Lower lobe of right lung (tissue), 2 donors: ENCODE measurements at regions not wholly inside any gene's neighbourhood (a gene's known extent, or its start where the extent isn't known, plus 50 kb on each side); places are given as distances from the start of the nearest gene placed in this dataset.
"Not testable (repeated sequence)": the region's sequence is repeated elsewhere in the genome, so short reads cannot be mapped to it uniquely, and the experiment has no call there.

Source experiments
- ATAC-seq, 2 donors: fragments of 200-7000 bp; cut with Tn5 transposase; one replicate each; pipeline ENCODE4 v1.9.1; 2020 to 2022; ENCODE audit warnings: mild to moderate bottlenecking in 2 of 2, moderate library complexity in 2 of 2
- DNase-seq: peaks from one replicate; pipeline ENCODE4 v3.0.0-alpha.2; 2020
- H3K27ac ChIP-seq: fragments of 200-600 bp; one replicate; pipeline ENCODE4 v1.8.0; 2022
- H3K27me3 ChIP-seq: fragments of 200-600 bp; one replicate; pipeline ENCODE4 v1.8.0; 2022; ENCODE audit warnings: low read depth
- H3K36me3 ChIP-seq: fragments of 200-600 bp; one replicate; pipeline ENCODE4 v1.8.0; 2022; ENCODE audit warnings: mild to moderate bottlenecking
- H3K4me1 ChIP-seq: fragments of 200-600 bp; one replicate; pipeline ENCODE4 v1.8.0; 2022
- H3K4me3 ChIP-seq: fragments of 200-600 bp; one replicate; pipeline ENCODE4 v1.8.0; 2022; ENCODE audit warnings: mild to moderate bottlenecking
- H3K9me3 ChIP-seq: fragments of 200-600 bp; one replicate; pipeline ENCODE4 v1.8.0; 2022
- CTCF ChIP-seq: fragments of 200-600 bp; IDR thresholded peaks from one replicate; pipeline ENCODE4 v1.8.0; 2022; ENCODE audit warnings: antibody characterized with exemption, mild to moderate bottlenecking
- intact Hi-C: fragments of 100-400 bp; cut with DNase I; formaldehyde crosslinking; loops from one replicate; pipeline ENCODE4 v1.11.0; 2022
- donor health status: DM: no; HTN: yes; CAD: no; lungs with severe emphysema.

- DNase-seq: no peak
- peaks cover 4% of the 10 kb centered on the region for H3K27me3 ChIP-seq
- H3K27ac ChIP-seq: no peak overlapping the region
- no peaks in the 10 kb centered on the region for H3K4me1 ChIP-seq
- no peak overlapping the region for H3K4me3 ChIP-seq
- no peaks in the 10 kb centered on the region for H3K36me3 ChIP-seq
- H3K9me3 ChIP-seq: peaks cover 6% of the 10 kb centered on the region
- no peak for TF ChIP-seq CTCF
- ATAC-seq: no peak
- intact Hi-C loops: no loop called here
Observed at GRCh38 chr5:135154961-135155360, 120.9 kb upstream of the PITX1 start.

- Histone ChIP-seq H3K27ac (no peak overlapping the region), H3K4me1 (no peaks in the 10 kb centered on the region), H3K4me3 (no peak overlapping the region), H3K36me3 (no peaks in the 10 kb centered on the region), H3K27me3 (peaks cover 4% of the 10 kb centered on the region), H3K9me3 (peaks cover 6% of the 10 kb centered on the region)
- ATAC-seq (no peak), DNase-seq (no peak)
- no peak for TF ChIP-seq CTCF
- intact Hi-C loops: no loop called here
Observed at GRCh38 chr5:135154197-135154596, 120.2 kb upstream of the PITX1 start.

- TF ChIP-seq CTCF: no peak
- DNase-seq: no peak
- Histone ChIP-seq H3K27me3 (peaks cover 4% of the 10 kb centered on the region), H3K27ac (no peak overlapping the region), H3K36me3 (no peaks in the 10 kb centered on the region), H3K4me1 (no peaks in the 10 kb centered on the region), H3K4me3 (no peak overlapping the region), H3K9me3 (peaks cover 2% of the 10 kb centered on the region)
- intact Hi-C loops: no loop called here
- ATAC-seq: no peak
Observed at GRCh38 chr5:135153661-135154060, 119.6 kb upstream of the PITX1 start.

- Histone ChIP-seq H3K9me3 (no peaks in the 10 kb centered on the region), H3K27ac (no peak overlapping the region), H3K27me3 (peaks cover 4% of the 10 kb centered on the region), H3K4me3 (no peak overlapping the region), H3K4me1 (no peaks in the 10 kb centered on the region), H3K36me3 (no peaks in the 10 kb centered on the region)
- TF ChIP-seq CTCF: no peak
- no peak for ATAC-seq
- DNase-seq: no peak
- intact Hi-C loops: no loop called here
Observed at GRCh38 chr5:135153259-135153658, 119.2 kb upstream of the PITX1 start.

GRCh38 chr5:135151660-135152059 lies 117.6 kb upstream of the PITX1 start:
- H3K27ac ChIP-seq, DNase-seq, H3K9me3 ChIP-seq, H3K4me1 ChIP-seq, intact Hi-C loops, H3K4me3 ChIP-seq, H3K27me3 ChIP-seq, H3K36me3 ChIP-seq, ATAC-seq: not testable (repeated sequence)

GRCh38 chr5:135151256-135151655 lies 117.2 kb upstream of the PITX1 start:
- Histone ChIP-seq H3K27ac (no peak overlapping the region), H3K9me3 (no peaks in the 10 kb centered on the region), H3K4me3 (no peak overlapping the region), H3K27me3 (no peaks in the 10 kb centered on the region), H3K4me1 (no peaks in the 10 kb centered on the region), H3K36me3 (no peaks in the 10 kb centered on the region)
- intact Hi-C loops: no loop called here
- DNase-seq (no peak), ATAC-seq (no peak)
- no peak for TF ChIP-seq CTCF
